Vagina (tissue), 2 donors: ENCODE measurements at regions not wholly inside any gene's neighbourhood (a gene's known extent, or its start where the extent isn't known, plus 50 kb on each side); places are given as distances from the start of the nearest gene placed in this dataset.

Experiments used
- DNase-seq, 2 donors: peaks; one replicate each; pipeline ENCODE4 v3.0.0-alpha.2; 2017; ENCODE audit errors: extremely low spot score in 2 of 2
- H3K27ac ChIP-seq: fragments of 200-600 bp; sonication (generic); one replicate; pipeline ENCODE4 v1.5.1; 2019
- H3K27me3 ChIP-seq: fragments of 200-600 bp; sonication (generic); one replicate; pipeline ENCODE4 v1.5.1; 2019
- H3K36me3 ChIP-seq, 2 donors: fragments of 200-600 bp; sonication (generic); one replicate each; pipeline ENCODE4 v1.5.1; 2017 to 2019
- H3K4me1 ChIP-seq: fragments of 200-600 bp; sonication (generic); one replicate; pipeline ENCODE4 v1.5.1; 2019
- H3K4me3 ChIP-seq, 2 donors: fragments of 200-600 bp; sonication (generic); 1 replicate in 1 of 2; 2 replicates in 1 of 2; pipeline ENCODE4 v1.5.1; 2016 to 2019
- H3K9me3 ChIP-seq: fragments of 200-600 bp; sonication (generic); one replicate; pipeline ENCODE4 v1.5.1; 2019
- CTCF ChIP-seq, 3 experiments: fragments of 450-650 bp in 2 of 3; fragments of 200-600 bp in 1 of 3; sonication (generic) in 1 of 3; IDR thresholded peaks; one replicate each; pipeline ENCODE4 v1.5.1; 2017 to 2019; ENCODE audit warnings: antibody characterized with exemption in 3 of 3, mild to moderate bottlenecking in 2 of 3, moderate library complexity in 2 of 3
- POLR2A ChIP-seq, 2 donors: fragments of 450-650 bp; IDR thresholded peaks; one replicate each; pipeline ENCODE4 v1.6.1; 2017; ENCODE audit warnings: antibody characterized with exemption in 2 of 2, mild to moderate bottlenecking in 2 of 2, moderate library complexity in 2 of 2
- POLR2AphosphoS5 ChIP-seq, 2 donors: sonication (generic); formaldehyde crosslinking; IDR thresholded peaks; one replicate each; pipeline ENCODE4 v1.9.0; 2017; ENCODE audit warnings: antibody characterized with exemption in 2 of 2, mild to moderate bottlenecking in 2 of 2, low read depth in 1 of 2; ENCODE audit not compliant: insufficient read depth in 1 of 2
- intact Hi-C: fragments of 100-400 bp; cut with DNase I; formaldehyde crosslinking; loops from one replicate; pipeline ENCODE4 v1.15.1; 2023

- H3K4me1 ChIP-seq = no peaks in the 10 kb centered on the region
- intact Hi-C loops = no loop called here
- no peaks in the 10 kb centered on the region for H3K27me3 ChIP-seq
- DNase-seq = no peak
- no peak overlapping the region for H3K4me3 ChIP-seq
- TF ChIP-seq CTCF (IDR thresholded peaks at IDR 0.05) (no peak), POLR2A (IDR thresholded peaks at IDR 0.05) (no peak), POLR2AphosphoS5 (IDR thresholded peaks at IDR 0.05; ENCODE audit: insufficient read depth in 1 of 2, low read depth in 1 of 2) (no peak)
- no peaks in the 10 kb centered on the region for H3K36me3 ChIP-seq
- no peaks in the 10 kb centered on the region for H3K9me3 ChIP-seq
- H3K27ac ChIP-seq = no peak overlapping the region
Observed at GRCh38 chrX:94365736-94366135, 691.7 kb downstream of the FAM133A start.

- TF ChIP-seq POLR2A (IDR thresholded peaks at IDR 0.05) (no peak), CTCF (IDR thresholded peaks at IDR 0.05) (no peak), POLR2AphosphoS5 (IDR thresholded peaks at IDR 0.05; ENCODE audit: insufficient read depth in 1 of 2, low read depth in 1 of 2) (no peak)
Observed at GRCh38 chrX:94366616-94367015, 692.6 kb downstream of the FAM133A start.

GRCh38 chrX:94389044-94389443 lies 715.0 kb downstream of the FAM133A start:
- no peak for TF ChIP-seq POLR2AphosphoS5 (IDR thresholded peaks at IDR 0.05; ENCODE audit: insufficient read depth in 1 of 2, low read depth in 1 of 2)
- no peak for TF ChIP-seq POLR2A (IDR thresholded peaks at IDR 0.05)
- no peak for TF ChIP-seq CTCF (IDR thresholded peaks at IDR 0.05)
- Histone ChIP-seq H3K4me3 (no peak overlapping the region), H3K36me3 (no peaks in the 10 kb centered on the region), H3K9me3 (no peaks in the 10 kb centered on the region), H3K27me3 (no peaks in the 10 kb centered on the region), H3K27ac (no peak overlapping the region), H3K4me1 (no peaks in the 10 kb centered on the region)
- intact Hi-C loops = no loop called here
- DNase-seq = no peak

More at GRCh38 chrX:94366616-94367015, 692.6 kb downstream of the FAM133A start:
- no peaks in the 10 kb centered on the region for H3K9me3 ChIP-seq
- H3K27ac ChIP-seq = no peak overlapping the region
- no peak overlapping the region for H3K4me3 ChIP-seq
- intact Hi-C loops = no loop called here
- H3K27me3 ChIP-seq = no peaks in the 10 kb centered on the region
- no peak for DNase-seq
- no peaks in the 10 kb centered on the region for H3K36me3 ChIP-seq
- no peaks in the 10 kb centered on the region for H3K4me1 ChIP-seq

GRCh38 chrX:94400488-94400887 lies 726.5 kb downstream of the FAM133A start:
- H3K27ac ChIP-seq = no peak overlapping the region
- no peak overlapping the region for H3K4me3 ChIP-seq
- no peak for TF ChIP-seq POLR2AphosphoS5 (IDR thresholded peaks at IDR 0.05; ENCODE audit: insufficient read depth in 1 of 2, low read depth in 1 of 2)
- TF ChIP-seq CTCF (IDR thresholded peaks at IDR 0.05) = no peak
- no peak for TF ChIP-seq POLR2A (IDR thresholded peaks at IDR 0.05)
- no peaks in the 10 kb centered on the region for H3K9me3 ChIP-seq
- DNase-seq = no peak
- intact Hi-C loops = no loop called here
- peaks cover 6% of the 10 kb centered on the region for H3K4me1 ChIP-seq
- no peaks in the 10 kb centered on the region for H3K36me3 ChIP-seq
- no peaks in the 10 kb centered on the region for H3K27me3 ChIP-seq

- Histone ChIP-seq H3K27me3 (no peaks in the 10 kb centered on the region), H3K9me3 (no peaks in the 10 kb centered on the region), H3K4me3 (no peak overlapping the region), H3K27ac (no peak overlapping the region), H3K36me3 (no peaks in the 10 kb centered on the region), H3K4me1 (peaks cover 6% of the 10 kb centered on the region)
- no peak for DNase-seq
- intact Hi-C loops = no loop called here
- no peak for TF ChIP-seq CTCF (IDR thresholded peaks at IDR 0.05)
- TF ChIP-seq POLR2AphosphoS5 (IDR thresholded peaks at IDR 0.05; ENCODE audit: insufficient read depth in 1 of 2, low read depth in 1 of 2) = no peak
- TF ChIP-seq POLR2A (IDR thresholded peaks at IDR 0.05) = no peak
Observed at GRCh38 chrX:94401426-94401825, 727.4 kb downstream of the FAM133A start.
